T follicular helper cell (primary cell): ENCODE measurements at regions not wholly inside any gene's neighbourhood (a gene's known extent, or its start where the extent isn't known, plus 50 kb on each side); places are given as distances from the start of the nearest gene placed in this dataset.

Source experiments
- DNase-seq: peaks from one replicate; pipeline ENCODE4 v3.0.0-alpha.2; 2020; ENCODE audit warnings: low read depth

GRCh38 chr1:222370081-222370912 is 177.6 kb downstream of the HHIPL2 start:
- DNase-seq = no peak

DNA sequence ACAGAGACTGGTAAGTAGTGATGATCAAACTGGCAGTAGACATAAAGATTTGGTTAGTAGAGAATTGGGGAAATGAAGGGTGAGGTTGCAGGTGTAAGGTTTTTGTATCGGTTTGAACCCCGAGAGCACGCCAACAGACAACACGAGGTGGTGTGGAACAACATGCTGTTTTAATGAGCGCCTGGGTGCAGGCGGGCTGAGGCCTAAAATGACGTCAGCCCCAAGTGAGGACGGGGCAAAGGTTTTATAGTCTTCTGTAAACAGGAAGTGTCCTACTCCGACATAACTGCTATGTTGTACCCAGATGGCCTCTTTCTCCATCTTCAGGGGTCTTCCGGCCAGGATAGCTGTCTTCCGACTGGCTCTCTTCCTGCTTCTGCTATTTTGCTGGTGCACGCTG is 178.8 kb downstream of the HHIPL2 start:
- DNase-seq = no peak

- DNase-seq = no peak
Measured at GRCh38 chr1:222358100-222358499, 189.8 kb downstream of the HHIPL2 start.

GRCh38 chr1:222357252-222357651 is 190.7 kb downstream of the HHIPL2 start:
- no peak for DNase-seq

- DNase-seq = no peak
Measured at GRCh38 chr1:222347627-222348026, 200.3 kb downstream of the HHIPL2 start.

DNA sequence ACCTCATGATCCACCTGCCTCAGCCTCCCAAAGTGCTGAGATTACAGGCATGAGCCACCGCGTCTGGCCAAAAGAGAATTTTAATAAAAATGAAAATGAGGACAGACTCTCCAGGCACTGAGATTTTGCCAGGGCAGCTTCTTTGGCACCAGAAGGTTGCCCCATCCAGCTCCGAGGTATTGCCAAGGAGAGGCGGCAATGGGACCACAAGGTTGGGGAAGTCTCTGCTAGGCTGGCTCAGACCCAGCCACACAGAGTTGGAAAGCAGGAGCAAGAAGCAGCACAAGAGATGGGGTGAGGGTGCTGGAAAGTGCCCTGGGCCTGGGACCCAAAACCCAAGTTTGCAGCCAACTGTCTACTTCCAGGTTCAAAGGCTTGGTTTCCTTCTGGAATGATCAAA is 200.9 kb downstream of the HHIPL2 start:
- DNase-seq = no peak

GRCh38 chr1:222339376-222339947 is 208.4 kb downstream of the HHIPL2 start:
- no peak for DNase-seq

DNA sequence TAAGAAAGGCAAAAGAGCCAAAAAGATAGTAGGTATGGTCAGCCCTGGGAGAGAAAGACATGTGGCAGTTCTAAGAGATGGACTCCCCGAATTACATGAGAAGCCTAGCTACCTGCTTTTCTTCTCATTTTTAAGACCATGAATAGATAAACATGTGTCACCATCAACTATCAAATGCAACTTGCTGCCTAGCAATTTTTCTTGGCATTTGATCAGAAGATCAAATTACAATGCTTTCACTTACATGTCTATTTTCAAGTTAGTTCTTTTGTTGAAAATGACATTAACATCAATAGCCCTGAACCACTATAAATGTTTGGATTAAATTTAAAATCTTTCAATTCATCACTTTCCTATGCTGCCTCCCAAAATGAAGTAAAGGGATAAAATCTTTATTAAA is 212.3 kb downstream of the HHIPL2 start:
- DNase-seq = no peak

GRCh38 chr1:222334026-222334680 is 213.8 kb downstream of the HHIPL2 start:
- no peak for DNase-seq

- DNase-seq = no peak
Measured at GRCh38 chr1:222331765-222332164, 216.1 kb downstream of the HHIPL2 start.

DNA sequence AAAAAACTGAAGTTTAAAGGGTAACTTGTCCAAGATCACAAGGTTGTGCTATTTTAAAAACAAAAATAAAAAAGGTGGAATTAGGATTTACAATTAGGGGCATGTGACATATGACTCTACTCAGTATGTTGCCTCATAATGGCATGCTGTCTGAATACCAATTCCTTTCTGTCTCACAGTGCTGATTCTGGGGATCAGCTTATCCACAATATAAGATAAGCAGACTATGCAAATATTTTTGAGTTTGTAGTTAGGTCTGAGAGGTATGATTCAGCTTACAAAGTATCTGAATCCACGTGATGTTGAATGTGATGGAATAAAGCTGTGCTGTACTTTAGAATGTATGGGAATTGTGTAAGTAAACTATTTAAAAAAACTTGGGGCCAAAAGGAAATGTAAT is 216.6 kb downstream of the HHIPL2 start:
- no peak for DNase-seq

GRCh38 chr1:222329493-222330045 is 218.3 kb downstream of the HHIPL2 start:
- no peak for DNase-seq

DNA sequence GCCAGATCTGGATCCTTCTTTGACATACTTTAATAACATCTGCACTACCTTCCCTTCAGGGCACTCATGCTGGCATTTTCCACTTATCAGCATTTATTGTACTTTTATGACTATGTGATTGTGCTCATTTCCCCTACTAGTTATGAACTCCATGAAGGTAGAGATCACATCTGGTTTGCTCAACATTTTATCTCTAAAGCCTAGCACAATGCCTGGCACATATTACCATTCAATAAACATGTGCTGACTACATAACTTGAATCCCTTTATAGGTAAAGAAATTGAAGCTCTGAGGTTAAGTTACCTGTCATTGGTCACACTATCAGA is 221.2 kb downstream of the HHIPL2 start:
- DNase-seq = no peak

DNA sequence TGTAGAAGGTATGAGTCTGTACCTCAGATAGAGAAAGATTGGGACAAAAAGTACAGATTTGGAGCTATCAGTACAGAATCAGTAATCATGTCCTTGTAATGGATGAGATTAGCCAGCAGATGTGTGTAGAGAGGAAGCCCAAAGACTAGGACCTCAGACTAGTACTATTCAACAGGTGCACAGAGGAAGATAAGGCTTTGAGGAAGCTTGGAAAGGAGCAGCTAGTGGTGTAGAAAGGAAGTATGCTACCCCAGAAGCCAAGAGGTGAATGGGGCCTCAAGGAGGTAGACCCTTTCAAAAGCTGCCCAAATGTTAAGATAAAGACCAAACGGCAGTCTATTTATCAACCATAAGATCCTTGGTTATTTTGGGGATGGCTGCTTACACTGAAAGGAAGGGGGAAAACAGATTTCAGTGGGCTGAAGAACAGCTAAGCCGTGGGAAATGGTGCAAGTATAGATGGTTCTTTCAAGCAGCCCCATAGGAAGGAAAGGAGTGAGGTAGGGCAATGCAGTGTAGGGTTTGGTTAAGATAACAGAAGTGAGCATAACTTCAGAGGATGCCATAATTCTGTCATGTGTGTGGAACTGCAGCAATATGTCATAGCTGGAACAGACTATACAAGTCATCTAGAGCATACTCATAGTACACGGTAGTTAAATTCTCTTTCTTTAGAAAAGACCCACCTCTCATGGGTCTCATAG is 221.7 kb downstream of the HHIPL2 start:
- DNase-seq = no peak

DNA sequence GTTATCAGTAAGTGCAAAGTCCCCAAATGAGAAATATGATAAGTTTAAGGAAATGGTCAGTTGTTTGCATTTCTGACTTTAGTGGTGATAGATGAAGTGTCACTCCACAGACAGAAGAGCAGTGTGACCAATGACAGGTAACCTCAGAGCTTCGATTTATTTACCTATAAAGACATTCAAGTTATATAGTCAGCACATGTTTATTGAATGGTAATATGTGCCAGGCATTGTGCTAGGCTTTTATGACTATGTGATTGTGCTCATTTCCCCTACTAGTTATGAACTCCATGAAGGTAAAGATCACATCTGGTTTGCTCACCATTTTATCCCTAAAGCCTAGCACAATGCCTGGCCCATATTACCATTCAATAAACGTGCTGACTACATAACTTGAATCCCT is 222.4 kb downstream of the HHIPL2 start:
- no peak for DNase-seq

DNA sequence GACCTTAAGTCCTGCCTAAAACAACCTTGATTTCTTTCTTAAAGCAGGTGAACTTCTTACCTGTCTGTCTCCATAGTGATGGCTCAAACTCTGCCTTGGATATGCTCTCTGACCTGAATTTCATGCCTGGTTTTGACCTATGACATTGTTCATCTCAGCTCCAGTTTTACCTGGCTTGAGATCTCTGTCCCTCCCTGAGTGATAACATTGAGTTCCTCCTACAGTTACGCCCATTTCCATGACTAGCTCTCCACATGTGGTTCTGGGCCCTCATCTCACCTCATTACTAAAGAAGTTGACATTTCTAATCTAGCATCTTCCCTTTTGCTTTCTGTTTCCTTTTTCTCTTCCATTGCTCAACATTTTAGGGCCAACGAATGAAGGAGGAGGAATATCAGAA is 233.1 kb downstream of the HHIPL2 start:
- DNase-seq = no peak

- no peak for DNase-seq
Measured at GRCh38 chr1:222310836-222311235, 237.1 kb downstream of the HHIPL2 start.

- DNase-seq = no peak
Measured at GRCh38 chr1:222307621-222308020, 240.3 kb downstream of the HHIPL2 start.

DNA sequence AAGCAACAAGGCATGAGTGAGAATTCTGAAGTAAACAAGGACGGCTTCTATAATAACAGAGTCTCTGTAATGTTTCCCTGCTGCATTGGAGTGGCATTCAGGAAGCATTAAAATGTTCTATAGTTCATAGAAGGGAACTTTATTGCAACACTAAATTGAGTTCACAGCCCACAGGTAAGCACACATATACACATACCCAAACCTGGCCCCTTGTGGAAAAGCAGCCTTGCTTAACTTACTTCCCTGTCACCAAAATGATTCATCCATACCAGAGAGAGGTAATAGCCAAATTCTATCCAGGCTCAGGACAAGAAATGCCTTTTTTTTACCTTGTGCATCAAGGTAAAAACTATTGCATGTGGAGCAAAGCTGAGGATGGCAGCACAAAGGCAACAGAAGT is 241.4 kb downstream of the HHIPL2 start:
- DNase-seq = no peak

- no peak for DNase-seq
Measured at GRCh38 chr1:222306011-222306410, 241.9 kb downstream of the HHIPL2 start.

DNA sequence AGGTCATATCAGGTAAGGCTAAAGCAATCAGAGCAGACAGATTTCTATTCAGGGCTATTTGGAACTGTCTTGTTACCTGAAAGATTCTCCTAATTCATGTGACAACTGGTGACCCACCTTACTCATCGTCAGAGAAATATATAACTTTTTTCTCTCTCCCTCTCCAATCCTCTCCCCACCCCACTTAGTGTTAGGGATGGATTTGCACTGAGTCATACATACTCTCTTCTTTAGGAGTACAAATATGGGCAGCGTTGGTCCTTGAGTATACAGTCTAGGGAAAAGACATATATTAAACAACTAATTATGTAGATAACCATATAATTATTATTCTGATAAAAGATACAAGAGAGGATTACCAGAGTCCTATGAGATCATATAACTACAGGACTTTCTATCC is 246.3 kb downstream of the HHIPL2 start:
- DNase-seq = no peak

- no peak for DNase-seq
Measured at GRCh38 chr1:222299524-222299923, 248.4 kb downstream of the HHIPL2 start.
